ENCODE measurements at regions not wholly inside any gene's neighbourhood (a gene's known extent, or its start where the extent isn't known, plus 50 kb on each side); places are given as distances from the start of the nearest gene placed in this dataset.

DNA sequence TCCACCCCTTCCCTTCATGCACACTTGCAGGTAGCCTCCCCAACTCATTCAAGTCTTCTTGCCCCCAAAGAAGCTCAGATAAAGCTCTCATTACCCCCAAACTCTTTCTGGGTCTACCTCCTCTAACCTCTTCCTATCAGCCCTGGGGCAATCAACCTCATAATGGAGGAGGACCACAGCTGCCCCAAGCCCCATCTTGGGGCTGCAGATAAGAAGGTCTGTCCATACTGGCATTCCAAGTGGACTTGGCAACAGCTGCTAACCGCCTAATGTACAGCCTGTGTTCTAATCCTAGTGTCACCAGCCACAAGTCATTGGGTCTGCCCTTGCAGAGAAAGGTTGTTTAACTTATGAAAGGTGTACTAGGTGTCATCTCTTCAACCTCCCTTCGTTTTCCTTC is 107.4 kb upstream of the ADGRF1 start (continued):
- TF ChIP-seq, protein P1, sequence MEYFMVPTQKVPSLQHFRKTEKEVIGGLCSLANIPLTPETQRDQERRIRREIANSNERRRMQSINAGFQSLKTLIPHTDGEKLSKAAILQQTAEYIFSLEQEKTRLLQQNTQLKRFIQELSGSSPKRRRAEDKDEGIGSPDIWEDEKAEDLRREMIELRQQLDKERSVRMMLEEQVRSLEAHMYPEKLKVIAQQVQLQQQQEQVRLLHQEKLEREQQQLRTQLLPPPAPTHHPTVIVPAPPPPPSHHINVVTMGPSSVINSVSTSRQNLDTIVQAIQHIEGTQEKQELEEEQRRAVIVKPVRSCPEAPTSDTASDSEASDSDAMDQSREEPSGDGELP (CRISPR knock-in tag; IDR thresholded peaks at IDR 0.05; ENCODE audit: borderline replicate concordance), result 0 out of 2 replicates have a peak, but pooled peaks have one; percentile 15
- TF ChIP-seq GATAD2A (IDR thresholded peaks at IDR 0.05) (no peak), DACH1 (IDR thresholded peaks at IDR 0.05; ENCODE audit: partially characterized antibody) (no peak), STAT5A (IDR thresholded peaks at IDR 0.05; ENCODE audit: borderline replicate concordance, low read length) (0 out of 2 replicates have a peak, but pooled peaks have one; percentile 30), TCF3 (CRISPR knock-in tag; IDR thresholded peaks at IDR 0.05) (peak; percentile 37), RFX7 (CRISPR knock-in tag; IDR thresholded peaks at IDR 0.05) (no peak), HOXB6 (CRISPR knock-in tag; IDR thresholded peaks at IDR 0.05; ENCODE audit: borderline replicate concordance) (no peak), NCOR1 (IDR thresholded peaks at IDR 0.05) (peak; percentile 20; the same call in 1 of the 2 replicates), TEAD4 (IDR thresholded peaks at IDR 0.05; ENCODE audit: low read length) (0 out of 2 replicates have a peak, but pooled peaks have one; percentile 31), TEAD4 (CRISPR knock-in tag; IDR thresholded peaks at IDR 0.05; ENCODE audit: borderline replicate concordance) (no peak), TAL1 (IDR thresholded peaks at IDR 0.05) (0 out of 2 replicates have a peak, but pooled peaks have one; percentile 5), ZNF282 (CRISPR knock-in tag; IDR thresholded peaks at IDR 0.05) (no peak), CBFA2T2 (conservative IDR thresholded peaks at IDR 0.05) (peak; percentile 64), KHSRP (IDR thresholded peaks at IDR 0.05) (no peak)
- TF ChIP-seq, protein P2, sequence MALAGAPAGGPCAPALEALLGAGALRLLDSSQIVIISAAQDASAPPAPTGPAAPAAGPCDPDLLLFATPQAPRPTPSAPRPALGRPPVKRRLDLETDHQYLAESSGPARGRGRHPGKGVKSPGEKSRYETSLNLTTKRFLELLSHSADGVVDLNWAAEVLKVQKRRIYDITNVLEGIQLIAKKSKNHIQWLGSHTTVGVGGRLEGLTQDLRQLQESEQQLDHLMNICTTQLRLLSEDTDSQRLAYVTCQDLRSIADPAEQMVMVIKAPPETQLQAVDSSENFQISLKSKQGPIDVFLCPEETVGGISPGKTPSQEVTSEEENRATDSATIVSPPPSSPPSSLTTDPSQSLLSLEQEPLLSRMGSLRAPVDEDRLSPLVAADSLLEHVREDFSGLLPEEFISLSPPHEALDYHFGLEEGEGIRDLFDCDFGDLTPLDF (CRISPR knock-in tag; IDR thresholded peaks at IDR 0.05), result no peak
- TF ChIP-seq, protein P3, sequence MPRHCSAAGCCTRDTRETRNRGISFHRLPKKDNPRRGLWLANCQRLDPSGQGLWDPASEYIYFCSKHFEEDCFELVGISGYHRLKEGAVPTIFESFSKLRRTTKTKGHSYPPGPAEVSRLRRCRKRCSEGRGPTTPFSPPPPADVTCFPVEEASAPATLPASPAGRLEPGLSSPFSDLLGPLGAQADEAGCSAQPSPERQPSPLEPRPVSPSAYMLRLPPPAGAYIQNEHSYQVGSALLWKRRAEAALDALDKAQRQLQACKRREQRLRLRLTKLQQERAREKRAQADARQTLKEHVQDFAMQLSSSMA (CRISPR knock-in tag; IDR thresholded peaks at IDR 0.05), result no peak
- TF ChIP-seq, protein P4, sequence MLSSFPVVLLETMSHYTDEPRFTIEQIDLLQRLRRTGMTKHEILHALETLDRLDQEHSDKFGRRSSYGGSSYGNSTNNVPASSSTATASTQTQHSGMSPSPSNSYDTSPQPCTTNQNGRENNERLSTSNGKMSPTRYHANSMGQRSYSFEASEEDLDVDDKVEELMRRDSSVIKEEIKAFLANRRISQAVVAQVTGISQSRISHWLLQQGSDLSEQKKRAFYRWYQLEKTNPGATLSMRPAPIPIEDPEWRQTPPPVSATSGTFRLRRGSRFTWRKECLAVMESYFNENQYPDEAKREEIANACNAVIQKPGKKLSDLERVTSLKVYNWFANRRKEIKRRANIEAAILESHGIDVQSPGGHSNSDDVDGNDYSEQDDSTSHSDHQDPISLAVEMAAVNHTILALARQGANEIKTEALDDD (IDR thresholded peaks at IDR 0.05), result no peak
- TF ChIP-seq, protein P5, sequence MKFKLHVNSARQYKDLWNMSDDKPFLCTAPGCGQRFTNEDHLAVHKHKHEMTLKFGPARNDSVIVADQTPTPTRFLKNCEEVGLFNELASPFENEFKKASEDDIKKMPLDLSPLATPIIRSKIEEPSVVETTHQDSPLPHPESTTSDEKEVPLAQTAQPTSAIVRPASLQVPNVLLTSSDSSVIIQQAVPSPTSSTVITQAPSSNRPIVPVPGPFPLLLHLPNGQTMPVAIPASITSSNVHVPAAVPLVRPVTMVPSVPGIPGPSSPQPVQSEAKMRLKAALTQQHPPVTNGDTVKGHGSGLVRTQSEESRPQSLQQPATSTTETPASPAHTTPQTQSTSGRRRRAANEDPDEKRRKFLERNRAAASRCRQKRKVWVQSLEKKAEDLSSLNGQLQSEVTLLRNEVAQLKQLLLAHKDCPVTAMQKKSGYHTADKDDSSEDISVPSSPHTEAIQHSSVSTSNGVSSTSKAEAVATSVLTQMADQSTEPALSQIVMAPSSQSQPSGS (CRISPR knock-in tag; IDR thresholded peaks at IDR 0.05), result no peak
